Retinal pigment epithelial cell (primary cell): ENCODE measurements at regions not wholly inside any gene's neighbourhood (a gene's known extent, or its start where the extent isn't known, plus 50 kb on each side); places are given as distances from the start of the nearest gene placed in this dataset.

Source experiments
- DNase-seq: peaks from one replicate; pipeline ENCODE4 v3.0.0-alpha.2; 2010; ENCODE audit warnings: low read depth
- H3K4me3 ChIP-seq: 2 replicates; pipeline ENCODE4 v1.5.1; 2011; ENCODE audit warnings: mild to moderate bottlenecking, low read length, control low read depth, moderate library complexity
- TF ChIP-seq, protein P1 (sequence below): conservative IDR thresholded peaks from 2 replicates; pipeline ENCODE4 v1.5.1; 2011; ENCODE audit warnings: low read depth, low read length, control low read depth, inconsistent platforms

DNA sequence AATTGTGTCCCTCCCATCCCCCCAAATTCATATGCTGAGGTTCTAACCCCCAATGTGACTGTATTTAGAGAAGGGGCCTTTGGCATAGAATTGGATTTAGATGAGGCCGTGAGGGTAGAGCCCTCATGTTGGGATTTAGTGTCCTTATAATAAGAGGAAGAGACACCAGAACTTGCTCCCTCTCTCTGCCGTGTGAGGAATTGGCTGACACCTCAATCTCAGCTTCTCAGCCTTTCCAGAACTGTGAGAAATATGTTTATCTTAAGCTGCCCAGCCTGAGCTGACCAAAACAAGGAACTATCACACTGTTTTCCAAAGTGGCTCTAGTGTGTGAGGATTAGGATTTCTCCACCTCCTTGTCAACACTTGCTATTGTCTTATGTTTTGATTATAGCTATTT, 400.0 kb upstream of the FZD8 start:
- no peak overlapping the region for H3K4me3 ChIP-seq
- TF ChIP-seq, protein P1, sequence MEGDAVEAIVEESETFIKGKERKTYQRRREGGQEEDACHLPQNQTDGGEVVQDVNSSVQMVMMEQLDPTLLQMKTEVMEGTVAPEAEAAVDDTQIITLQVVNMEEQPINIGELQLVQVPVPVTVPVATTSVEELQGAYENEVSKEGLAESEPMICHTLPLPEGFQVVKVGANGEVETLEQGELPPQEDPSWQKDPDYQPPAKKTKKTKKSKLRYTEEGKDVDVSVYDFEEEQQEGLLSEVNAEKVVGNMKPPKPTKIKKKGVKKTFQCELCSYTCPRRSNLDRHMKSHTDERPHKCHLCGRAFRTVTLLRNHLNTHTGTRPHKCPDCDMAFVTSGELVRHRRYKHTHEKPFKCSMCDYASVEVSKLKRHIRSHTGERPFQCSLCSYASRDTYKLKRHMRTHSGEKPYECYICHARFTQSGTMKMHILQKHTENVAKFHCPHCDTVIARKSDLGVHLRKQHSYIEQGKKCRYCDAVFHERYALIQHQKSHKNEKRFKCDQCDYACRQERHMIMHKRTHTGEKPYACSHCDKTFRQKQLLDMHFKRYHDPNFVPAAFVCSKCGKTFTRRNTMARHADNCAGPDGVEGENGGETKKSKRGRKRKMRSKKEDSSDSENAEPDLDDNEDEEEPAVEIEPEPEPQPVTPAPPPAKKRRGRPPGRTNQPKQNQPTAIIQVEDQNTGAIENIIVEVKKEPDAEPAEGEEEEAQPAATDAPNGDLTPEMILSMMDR: no peak
- no peak for DNase-seq

DNA sequence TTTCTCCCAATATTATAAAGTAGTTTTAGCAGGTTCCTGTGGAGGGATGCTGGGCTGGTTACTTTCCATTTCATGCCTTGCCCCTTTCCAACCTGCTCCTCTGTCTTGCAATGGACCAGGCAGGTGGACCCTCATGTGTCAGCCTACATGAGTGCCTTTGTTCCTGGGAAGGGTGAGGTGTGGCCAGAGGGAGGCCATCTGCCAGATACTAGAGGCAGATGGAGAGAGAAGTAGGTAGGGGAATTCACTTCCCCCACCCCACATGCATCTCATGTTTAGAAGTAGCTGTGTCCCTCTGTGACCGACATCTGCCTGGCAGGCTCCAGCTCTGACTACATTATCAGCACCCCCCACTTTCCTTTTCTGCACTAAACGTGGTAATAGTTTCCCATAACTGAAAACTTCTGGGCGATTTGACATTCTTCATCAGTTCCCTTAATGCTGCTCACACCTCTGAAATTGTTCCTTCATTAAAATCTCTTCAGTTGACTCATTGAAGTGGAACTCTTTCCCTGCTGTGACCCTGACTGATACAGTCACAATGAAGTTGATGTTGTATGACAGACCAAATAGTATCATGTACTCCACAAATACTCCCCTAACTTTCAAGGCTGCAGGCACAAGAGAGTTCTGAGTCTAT, 396.3 kb upstream of the FZD8 start:
- TF ChIP-seq, protein P1: no peak
- H3K4me3 ChIP-seq: no peak overlapping the region
- peak; percentile 16 for DNase-seq

DNA sequence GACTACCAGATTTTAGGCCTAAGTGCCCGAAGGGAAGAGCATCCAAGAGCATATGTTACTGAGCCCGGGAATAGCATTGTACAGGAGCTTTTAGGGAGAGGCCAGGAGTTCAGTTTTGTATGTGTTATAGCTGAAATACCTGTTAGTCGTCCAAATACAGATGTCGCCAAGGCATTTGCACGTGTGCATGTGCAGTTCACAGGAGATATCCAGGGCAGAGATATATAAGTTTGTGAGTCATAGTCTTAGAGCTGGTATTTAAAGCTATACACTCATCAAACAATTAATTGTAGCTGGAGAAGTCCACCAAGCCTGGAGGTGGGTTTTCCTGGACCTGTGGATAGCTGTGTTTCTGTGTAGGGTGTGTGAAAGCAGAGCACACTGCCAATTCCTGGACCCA, 394.0 kb upstream of the FZD8 start:
- H3K4me3 ChIP-seq: no peak overlapping the region
- TF ChIP-seq, protein P1: no peak
- no peak for DNase-seq

DNA sequence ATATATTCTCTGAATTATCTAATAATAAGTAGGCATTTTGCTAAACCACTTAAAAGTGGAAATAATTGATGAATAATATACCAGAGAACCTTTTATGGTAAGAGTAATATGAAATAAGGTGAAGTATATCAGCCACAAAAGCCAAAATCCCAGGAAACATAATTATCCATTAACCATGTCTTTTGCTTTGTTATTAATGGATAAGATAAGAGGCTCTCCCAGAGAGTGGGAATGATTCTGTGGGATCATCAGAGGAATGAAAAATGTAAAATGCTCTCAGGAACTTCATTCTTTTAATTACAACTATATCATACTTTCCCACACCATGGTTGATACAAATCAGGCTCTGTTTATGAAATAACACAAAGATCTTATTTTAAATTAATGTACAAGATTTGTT, 391.7 kb upstream of the FZD8 start:
- TF ChIP-seq, protein P1: no peak
- H3K4me3 ChIP-seq: no peak overlapping the region
- no peak for DNase-seq

DNA sequence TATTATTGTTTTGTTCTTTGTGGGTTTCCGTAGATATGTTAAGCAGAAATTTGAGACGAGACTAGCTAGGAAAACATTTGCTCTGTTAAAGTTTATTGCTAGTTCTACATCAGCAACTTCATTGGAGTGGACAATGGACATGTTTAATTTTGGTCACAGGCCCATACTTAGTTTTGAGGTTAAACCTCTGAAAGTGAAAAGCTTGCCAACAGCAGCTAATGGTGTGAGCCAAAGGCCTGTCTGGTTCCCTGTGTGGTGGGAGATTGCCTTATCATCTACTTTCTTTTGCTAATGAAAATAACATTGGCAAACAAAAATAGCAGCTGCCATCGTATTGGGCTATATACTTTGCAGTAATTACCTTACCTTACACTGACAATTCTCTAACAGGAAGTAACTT, 388.4 kb upstream of the FZD8 start:
- no peak for DNase-seq
- TF ChIP-seq, protein P1: no peak
- no peak overlapping the region for H3K4me3 ChIP-seq

DNA sequence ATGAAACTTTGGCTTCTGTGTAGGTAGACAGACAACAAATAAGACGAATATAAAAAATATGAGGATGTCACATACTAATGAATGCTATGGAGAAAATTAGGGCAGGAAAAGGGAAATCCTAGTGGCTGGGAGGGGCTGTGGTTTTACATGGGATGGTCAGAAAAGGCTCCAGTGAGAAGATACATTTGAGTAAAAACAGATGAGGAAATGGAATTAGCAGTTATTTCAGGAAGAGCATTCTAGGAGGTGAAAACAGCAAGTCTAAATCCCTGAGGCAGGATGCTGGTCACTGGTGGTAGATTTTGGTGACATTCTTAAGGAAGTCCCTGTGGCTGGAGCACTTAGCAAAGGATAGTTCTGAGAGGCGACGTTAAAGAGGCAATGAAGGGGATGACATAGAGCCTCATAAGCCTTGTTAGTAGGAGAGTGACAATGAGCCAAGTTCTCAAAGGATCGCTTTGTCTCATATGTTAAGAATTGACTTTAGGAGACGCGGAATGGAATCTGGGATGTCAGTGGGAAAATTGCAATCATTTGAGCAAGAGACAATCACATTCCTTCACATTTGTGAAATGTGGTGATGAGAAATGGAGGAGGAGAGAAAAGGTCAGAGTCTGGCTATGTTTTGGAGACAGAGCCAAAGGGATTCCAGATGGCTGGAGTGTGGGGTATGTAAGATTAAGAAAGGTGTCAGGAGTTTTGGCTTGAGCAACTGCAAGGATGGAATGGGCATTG, 384.7 kb upstream of the FZD8 start:
- TF ChIP-seq, protein P1: no peak
- DNase-seq: no peak

DNA sequence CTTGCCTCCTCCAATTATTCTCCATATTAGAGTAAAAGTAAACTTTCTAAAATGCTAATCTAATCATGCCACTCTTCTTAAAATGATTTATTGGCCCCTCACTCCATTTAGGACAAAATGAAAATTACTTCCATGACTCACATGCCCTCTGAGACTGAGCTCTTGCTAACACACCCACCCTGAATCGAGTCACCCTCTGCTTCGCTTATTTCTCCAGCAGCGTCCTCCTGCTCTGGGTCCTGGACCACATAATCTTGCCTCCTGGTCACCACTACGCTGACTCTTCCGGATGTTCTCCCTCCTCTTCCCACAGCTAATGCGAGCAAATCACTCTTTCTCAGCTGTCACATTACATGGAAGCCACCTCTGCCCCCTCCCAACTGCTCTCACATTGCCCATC, 384.0 kb upstream of the FZD8 start:
- DNase-seq: no peak
- TF ChIP-seq, protein P1: no peak
- H3K4me3 ChIP-seq: no peak overlapping the region

More for the DNA sequence above, 384.7 kb upstream of the FZD8 start:
- no peak overlapping the region for H3K4me3 ChIP-seq
